ENCODE measurements at regions not wholly inside any gene's neighbourhood (a gene's known extent, or its start where the extent isn't known, plus 50 kb on each side); places are given as distances from the start of the nearest gene placed in this dataset.
A peak's percentile ranks its signal among the peaks of the same experiment; 100 is the strongest.

- DNase-seq: no peak
Observed at GRCh38 chr15:39367596-39367995, 213.3 kb upstream of the THBS1 start.

DNA sequence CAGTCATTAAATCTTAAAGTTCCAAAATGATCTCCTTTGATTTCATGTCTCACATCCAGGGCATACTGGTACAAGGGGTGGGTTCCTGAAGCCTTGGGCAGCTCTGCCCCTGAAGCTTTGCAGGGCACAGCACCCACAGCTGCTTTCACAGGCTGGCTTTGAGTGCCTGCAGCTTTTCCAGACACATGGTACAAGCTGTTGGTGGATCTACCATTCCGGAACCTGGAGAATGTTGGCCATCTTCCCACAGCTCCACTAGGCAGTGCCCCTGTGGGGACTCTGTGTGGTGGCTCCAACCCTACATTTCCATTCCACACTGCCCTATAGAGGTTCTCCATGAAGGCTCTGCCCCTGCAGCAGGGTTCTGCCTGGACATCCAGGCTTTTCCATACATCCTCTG, 211.1 kb upstream of the THBS1 start:
- DNase-seq: no peak

DNA sequence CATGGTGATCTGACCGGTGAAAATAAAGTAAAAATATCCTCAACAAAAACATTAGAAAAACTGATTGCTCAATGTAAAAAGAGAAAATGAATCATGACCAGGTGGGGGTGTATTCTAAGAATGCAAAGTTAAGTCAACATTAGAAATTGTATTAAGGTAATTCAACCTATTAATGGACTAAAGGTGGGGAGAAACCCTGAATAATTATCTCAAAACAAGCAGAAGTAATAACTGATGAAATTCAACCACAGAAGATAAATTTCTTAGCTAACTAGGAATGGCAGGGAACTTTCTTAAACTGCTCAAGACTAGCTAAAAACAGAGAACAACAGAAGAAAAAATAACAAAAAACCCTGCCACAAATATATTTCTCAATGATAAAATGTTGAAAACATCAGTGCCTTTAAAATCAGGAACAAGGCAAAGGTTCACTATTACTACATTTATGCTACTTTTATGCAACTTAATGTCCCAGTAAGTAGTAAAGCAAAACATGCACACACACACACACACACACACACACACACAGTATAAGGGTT, 204.4 kb upstream of the THBS1 start:
- DNase-seq: no peak

DNA sequence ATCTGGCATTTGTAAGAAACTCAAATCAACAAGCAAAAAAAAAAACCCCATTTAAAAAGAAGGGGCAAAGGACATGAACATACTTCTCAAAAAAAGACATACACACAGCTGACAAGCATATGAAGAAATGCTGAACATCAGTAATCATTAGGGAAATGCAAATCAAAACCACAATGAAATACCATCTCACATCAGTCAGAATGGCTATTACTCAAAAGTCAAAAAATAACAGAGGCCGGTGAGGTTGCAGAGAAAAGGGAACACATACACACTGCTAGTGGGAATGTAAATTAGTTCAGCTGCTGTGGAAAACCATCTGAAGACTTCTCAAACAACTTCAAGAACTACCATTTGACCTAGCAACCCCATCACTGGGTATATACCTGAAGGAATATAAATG, 199.4 kb upstream of the THBS1 start:
- DNase-seq: no peak

GRCh38 chr15:39388118-39388517, 192.8 kb upstream of the THBS1 start:
- DNase-seq: no peak

GRCh38 chr15:39391230-39391629, 189.6 kb upstream of the THBS1 start:
- DNase-seq: no peak

GRCh38 chr15:39392469-39393047, 188.3 kb upstream of the THBS1 start:
- DNase-seq: no peak

DNA sequence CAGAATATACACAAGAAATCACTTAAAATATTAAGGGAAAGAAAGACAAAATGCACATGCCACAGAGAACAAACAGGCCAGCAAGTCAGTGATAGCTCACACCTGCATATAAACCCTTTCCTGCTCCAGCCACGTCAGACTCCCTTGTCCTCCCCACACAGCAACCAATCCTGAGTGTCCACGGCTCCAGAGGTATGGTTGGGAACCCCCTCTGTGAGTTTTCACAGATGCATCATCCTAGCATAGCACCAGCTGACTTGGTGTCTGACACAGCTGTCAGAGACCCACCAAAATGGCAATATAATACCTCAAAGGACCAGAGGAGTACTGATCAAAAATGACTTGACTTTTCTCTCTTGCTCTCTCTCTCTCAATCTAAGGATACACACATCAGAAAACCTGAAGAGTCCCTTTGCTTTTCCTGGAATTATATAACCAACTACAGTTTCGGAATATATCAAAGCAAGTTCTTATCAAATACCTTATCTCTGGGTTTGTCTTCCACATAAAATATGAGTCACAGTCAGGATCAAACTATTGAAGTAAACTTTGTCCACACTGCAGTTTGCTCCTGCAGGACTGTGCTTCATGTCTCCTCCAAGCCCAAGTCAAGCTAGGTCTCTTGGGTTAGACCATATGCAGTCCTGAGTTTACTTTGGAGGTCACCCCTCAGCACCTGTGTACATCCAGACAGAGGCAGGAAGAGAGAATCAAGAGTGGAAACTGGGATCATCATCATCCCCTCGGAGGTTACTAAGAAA, 187.1 kb upstream of the THBS1 start:
- DNase-seq: no peak

DNA sequence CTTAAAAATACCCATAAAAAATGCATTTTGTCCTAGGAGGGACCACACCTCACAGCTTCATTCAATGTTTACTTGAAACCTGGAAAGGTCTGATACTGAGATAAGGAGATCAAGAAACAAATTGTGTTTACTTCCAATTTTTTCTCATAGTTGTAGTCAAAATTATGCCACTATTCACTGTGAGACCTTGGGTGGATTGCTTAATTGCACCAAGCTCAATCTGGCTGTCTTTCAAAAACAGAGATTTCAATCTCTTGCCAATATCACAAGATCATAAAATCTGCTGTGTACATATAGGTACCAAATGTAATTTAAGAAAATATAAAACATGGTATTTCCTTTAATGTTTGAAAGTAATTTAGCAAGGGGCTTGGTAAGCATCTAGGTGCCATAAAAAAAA, 186.4 kb upstream of the THBS1 start:
- no peak for DNase-seq

DNA sequence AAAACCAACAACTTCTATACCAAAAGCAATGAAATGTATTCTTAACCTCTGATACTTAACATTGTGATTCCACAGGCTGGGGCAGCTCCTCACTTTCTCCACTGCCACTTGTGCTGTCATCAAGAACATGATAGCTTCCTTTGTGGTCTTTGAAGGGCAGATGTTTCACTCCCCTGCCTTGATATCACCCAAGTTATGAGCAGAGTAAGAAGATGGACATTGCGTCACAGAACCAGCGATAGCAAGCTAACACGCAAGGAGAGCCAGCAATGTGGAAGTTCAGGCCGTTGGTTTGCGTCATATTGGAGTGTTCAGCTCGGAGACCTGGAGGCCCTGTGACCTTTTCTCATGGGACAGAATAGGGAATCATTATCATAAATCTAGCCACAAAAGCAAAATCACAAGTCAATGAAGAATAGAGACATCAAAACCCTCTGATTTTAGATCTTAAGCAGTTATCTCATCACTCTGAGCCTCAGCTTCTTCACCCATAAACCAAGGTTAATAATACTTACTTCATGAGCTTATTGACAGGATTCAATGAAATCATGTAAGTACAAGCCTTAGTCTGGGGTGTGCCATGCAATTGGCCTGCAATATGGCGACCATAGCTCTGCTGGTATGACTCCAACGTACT, 183.8 kb upstream of the THBS1 start:
- DNase-seq: no peak

DNA sequence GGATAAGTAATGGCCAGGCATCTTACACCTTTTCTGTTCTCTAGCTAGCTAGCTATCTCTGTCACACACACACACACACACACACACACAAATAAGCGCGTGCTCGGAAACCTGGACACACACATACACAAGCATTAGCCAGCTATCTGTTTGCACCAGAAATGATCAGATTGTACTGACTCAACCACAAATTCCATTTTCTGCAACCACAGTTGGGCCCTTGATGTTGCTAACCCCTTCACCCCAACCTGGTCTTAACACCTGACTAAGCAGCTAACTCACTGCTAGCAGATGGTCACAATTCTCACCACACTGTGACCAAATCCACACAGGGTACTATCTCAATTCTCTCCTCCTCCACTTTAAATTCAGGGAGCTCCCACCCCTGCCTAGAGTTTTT, 183.0 kb upstream of the THBS1 start:
- no peak for DNase-seq

GRCh38 chr15:39399600-39399999, 181.3 kb upstream of the THBS1 start:
- DNase-seq: no peak

- DNase-seq: no peak
Observed at GRCh38 chr15:39400002-39400401, 180.9 kb upstream of the THBS1 start.

DNA sequence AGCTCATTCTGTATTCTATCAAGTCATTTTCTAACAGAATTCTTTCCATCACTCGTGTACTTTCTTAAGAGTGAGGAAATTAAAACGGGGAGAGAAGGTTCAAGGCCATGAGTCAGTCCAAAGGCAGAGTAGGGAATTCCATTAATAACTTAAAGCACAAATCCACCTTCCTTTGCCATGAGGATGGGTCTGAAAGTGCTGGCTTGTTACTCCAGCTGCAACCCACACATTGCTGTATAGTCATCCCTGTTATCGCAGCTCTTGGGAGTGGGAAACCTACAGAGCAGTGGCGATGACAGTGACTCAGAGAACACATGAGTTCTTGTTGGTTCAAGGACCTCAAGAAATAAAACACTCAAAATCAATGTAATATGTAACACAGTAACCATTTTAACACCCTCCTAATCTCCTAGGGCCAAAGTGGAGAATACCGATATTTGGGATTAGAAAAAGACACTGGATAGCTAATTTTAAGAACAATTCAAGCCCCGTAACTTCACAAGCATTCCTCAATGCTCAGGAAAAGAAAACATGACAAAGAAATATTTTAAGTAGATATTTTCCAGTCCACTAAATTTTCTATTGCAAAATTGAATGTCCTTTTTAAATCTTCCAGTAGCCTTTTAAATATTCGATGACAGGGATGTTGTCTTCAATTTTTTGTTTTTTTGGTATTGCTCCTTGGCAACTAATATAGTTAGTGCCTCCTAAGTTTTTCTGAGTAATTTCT, 179.9 kb upstream of the THBS1 start:
- no peak for DNase-seq

- DNase-seq: peak; percentile 20
Observed at GRCh38 chr15:39403640-39404117, 177.2 kb upstream of the THBS1 start.

DNA sequence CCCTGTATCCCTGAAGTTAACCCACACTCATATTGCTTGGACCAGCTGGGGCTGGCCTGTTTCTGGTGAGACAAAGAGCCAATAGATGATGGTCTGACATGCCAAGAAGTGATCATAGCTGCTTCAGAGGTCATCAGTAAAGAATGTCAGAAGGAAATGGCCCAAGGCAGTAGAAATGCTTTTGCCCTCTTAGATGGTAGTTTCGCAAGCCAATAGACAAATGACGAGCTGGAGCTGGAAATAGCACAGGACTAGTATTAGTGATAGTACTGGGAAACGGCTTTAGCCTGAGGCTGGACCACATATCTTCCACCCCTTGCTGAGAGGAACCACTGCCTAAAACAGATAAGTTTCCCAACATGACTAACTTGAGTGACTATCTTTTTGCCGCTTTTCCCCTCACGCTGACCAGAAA, 176.1 kb upstream of the THBS1 start:
- peak; percentile 85 for DNase-seq

GRCh38 chr15:39406485-39406884, 174.4 kb upstream of the THBS1 start:
- DNase-seq: no peak

DNA sequence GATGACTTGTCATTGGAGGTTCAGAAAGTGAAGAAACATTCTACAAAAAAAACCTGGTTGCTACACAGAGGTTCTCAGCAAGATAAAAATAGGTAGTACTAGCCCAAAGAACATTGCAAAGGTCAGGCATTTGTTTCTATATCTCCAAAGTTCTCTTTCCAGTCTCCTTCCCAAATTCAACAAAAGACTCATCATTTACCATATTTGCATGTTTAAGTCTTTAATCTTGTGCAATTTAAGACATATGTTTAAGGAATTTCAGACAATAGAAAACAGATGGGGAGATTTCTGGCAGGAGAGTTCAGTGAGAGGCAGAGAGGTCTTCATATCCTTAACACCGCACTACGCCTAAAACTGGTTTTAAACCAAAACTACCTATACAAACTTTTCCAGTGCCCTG, 173.8 kb upstream of the THBS1 start:
- no peak for DNase-seq

- DNase-seq: no peak
Observed at GRCh38 chr15:39409876-39410530, 170.9 kb upstream of the THBS1 start.

DNA sequence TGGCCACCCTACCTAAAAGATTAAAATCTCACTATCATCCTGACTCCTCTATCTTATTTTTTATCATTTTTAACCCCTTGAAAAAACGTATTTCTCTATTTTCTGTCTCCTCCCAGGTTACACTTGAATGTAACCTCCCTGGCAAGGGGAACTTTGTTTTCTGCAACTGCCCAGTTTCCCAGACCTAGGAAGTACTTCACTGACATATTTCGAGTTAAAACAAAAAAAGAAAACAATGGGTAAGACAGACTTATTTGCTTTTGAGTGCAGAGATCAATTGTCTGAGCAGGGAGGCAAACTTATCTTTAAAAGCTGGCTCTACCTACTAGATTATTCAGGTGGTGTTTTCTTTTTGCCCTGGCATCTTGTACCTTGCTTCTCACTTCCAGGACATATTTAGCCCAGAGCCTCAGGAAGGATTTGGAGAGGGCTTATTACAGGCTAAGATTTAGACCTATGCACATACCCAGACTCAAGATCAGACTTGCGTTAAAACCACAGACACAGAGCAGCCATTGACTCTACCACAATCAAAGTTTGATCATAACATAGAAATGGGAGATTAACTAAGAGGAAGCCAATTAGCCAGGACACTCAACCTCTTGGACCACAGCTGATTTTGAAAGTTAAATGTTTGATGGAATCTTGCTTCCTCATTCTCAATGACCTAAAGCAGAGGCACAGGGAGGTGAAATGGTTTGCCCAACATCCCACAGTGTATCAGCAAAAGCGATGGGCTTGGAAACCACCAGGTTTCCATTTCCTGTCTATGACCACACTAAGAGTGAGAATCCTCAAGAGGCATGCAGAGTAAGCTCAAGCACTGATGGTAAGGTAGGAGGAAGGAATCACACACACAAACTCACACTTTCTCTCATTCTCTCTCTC, 169.5 kb upstream of the THBS1 start:
- no peak for DNase-seq

GRCh38 chr15:39413558-39413957, 167.3 kb upstream of the THBS1 start:
- no peak for DNase-seq

DNA sequence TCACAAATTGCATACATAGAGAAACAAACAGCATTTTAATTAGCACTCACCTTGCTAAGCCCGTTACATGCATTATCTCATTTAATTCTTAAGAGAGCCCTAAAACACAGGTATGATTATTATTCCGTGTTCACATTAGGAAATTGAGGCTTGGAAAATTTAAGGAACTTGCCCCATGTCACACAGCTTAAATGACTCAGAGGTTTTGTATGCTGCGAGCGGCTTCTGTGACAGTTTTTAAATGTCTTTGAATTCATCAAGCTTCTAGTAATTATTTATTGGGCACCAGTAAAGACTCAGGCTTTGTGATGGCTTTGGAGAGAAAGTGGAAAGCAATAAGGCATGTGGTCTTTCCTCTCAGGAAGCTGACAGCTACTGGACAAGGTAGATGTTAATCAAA, 166.7 kb upstream of the THBS1 start:
- no peak for DNase-seq

Data from T1000 (cell line).